ENCODE measurements at regions not wholly inside any gene's neighbourhood (a gene's known extent, or its start where the extent isn't known, plus 50 kb on each side); places are given as distances from the start of the nearest gene placed in this dataset.
"Not testable (repeated sequence)": the region's sequence is repeated elsewhere in the genome, so short reads cannot be mapped to it uniquely, and the experiment has no call there.

DNA sequence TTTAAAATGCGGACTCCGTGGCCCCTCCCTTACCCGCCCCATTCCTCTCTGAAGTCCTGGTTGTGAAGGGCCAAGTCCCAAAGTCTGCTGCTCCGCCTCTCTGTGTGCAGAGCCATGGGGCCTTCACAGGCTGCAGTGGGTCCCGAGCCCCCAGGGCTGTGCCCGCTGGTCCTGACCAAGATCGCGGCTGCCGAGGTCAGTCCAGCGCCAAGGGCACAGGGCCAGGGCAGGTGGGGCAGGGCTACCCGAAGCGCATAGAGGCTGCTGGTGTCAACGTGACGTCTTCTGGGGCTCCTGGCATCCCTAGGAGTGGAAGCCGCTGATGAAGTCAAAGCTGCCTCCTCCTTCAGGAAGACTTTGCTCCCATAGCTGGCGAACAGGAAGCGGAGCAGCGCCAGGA, 858.8 kb downstream of the TUBA3C start:
- DNase-seq (ENCODE audit: low spot score) = not testable (repeated sequence)

- DNase-seq (ENCODE audit: low spot score) = not testable (repeated sequence)
Observed at GRCh38 chr13:18319653-18320052, 862.0 kb downstream of the TUBA3C start.

DNA sequence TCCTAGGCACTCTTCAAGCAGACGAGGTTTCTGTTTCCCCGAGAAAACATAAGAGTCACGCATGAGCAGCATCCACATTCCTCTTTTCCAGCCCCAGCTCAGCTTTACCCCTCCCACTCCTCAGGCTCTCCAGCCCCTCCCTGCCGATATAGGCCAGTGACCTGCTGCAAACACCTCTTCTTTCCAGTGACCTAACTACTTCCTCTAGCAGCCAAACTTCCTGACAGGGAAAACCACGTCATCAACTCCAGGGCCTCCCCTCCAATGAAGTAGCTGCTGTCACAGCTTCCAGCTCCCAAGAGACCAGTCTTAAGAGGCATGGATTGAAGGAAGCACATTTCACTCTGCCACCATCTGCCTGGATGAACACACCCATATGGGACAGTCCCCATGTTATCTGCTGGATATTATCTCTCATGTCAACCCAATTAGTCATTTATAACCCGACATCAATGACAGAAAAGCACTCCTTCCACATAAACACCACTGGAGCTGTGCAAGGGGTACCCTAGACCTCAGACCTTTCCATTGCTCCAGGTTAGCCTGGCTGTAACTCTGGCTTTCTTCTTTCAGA, 878.3 kb downstream of the TUBA3C start:
- DNase-seq (ENCODE audit: low spot score) = not testable (repeated sequence)

GRCh38 chr13:18300968-18301367, 880.7 kb downstream of the TUBA3C start:
- DNase-seq (ENCODE audit: low spot score) = not testable (repeated sequence)

- not testable (repeated sequence) for DNase-seq (ENCODE audit: low spot score)
Observed at GRCh38 chr13:18297359-18297758, 884.3 kb downstream of the TUBA3C start.

DNA sequence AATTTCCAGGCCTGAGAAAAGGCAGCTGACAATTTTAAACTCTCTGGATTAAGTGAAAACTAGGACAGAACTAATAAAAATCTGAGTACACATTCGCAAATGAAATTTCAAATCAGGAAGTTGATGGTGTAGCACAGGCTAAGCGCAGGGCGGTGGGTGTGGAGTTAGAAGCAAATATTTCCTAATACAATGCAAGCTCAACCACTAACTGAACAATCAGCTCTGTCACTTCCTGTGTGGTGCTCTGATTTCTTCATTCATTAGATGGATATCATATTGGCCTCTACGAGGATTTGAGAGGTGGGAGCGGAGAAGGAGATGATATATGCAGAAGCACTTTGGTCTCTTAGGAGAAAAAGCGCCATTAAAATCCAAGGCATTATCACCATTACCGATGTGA, 885.0 kb downstream of the TUBA3C start:
- DNase-seq (ENCODE audit: low spot score) = not testable (repeated sequence)

DNA sequence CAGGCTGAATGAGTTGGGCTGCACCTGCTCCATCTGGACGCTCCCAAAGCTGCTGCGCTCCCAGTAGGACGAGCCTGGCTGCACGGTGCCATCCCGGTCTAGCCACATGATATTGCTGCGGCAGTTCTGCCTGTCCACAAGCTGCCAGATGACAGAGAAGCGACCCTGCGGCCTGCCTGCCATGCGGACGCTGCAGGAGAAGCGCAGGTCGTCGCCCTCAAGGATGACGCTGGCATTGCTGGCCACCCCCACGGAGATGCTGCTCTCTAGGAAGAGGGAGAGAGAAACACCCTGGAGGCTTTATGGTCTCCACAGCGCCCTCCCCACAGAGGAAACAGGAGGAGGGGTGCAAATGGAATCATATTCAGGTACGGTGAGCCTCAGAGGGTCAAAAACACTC, 887.3 kb downstream of the TUBA3C start:
- DNase-seq (ENCODE audit: low spot score) = not testable (repeated sequence)

DNA sequence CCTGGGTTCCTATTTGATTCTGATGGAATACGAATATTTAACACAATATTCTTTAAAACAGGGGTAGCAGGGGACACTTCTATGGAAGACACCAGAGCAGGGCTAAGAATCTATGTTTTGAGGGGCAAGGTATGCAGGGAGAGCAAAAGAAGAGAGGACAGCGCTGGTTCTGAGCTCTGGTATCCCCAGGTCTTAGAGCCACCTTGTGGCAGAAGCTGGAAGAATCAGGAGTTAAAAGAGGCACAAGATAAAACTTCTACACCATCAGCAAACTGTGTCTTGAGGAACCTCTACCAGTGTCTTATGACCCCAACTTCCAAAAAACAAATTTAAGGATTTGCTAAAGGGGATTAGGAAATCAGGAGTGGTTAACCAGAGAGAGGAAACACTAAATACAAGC, 894.8 kb downstream of the TUBA3C start:
- DNase-seq (ENCODE audit: low spot score) = not testable (repeated sequence)

- DNase-seq (ENCODE audit: low spot score) = not testable (repeated sequence)
Observed at GRCh38 chr13:18285663-18286062, 896.0 kb downstream of the TUBA3C start.

DNA sequence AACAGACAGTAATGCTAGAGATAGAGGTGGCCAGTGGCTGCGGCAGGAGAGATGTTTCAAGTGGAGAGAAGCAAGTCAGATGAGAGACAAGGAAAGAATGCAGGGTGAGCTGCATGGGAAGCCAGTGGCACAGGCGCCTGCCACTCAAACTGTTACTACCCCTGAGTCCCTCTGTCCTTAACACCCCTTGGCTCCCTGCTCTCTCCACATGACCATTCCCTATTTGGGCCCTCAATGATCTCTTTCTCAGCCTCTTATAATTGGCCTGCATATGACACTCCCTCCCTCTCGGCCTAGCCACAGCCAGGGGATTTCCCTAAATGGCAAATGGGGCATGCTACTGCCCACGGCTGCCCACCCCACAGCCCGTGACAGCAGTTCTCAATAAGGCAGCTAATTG, 897.6 kb downstream of the TUBA3C start:
- not testable (repeated sequence) for DNase-seq (ENCODE audit: low spot score)

DNA sequence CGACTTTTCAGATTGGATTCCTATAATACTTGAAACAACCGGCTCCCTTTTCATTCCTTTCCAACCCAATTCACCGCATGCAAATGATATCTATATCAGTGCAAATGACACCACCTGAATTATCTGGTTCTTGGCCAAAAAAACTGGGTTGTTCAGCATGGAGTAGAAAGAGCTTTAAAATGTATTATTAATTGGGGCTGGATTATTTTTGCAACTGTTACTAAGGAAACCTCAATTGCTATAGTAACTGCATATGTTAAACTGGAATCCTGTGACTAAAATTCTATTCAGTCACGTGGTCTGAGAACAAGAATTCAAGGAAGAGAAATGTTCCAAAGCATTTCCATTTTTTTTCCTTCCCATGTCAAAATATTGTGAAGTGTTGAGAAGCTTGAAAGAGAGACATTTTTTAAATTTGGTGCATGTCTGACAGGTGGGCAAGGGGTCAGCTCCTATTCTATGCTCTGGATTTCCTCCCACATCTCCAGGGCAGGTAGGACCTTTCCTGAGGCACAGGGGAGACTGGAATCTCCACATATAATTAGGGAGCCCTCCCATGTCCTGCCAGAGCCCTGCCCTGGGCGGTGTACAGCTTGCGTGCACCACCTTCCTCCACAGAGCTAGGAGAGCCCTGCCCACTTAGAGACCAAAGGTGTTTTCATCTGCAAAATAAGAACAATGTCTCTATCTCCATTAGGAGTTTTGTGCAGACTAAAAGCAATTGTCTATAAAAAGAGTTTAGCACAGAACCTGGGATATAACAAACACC, 899.6 kb downstream of the TUBA3C start:
- not testable (repeated sequence) for DNase-seq (ENCODE audit: low spot score)

GRCh38 chr13:18280904-18281828, 900.5 kb downstream of the TUBA3C start:
- DNase-seq (ENCODE audit: low spot score) = not testable (repeated sequence)

- peak; percentile 50 for DNase-seq (ENCODE audit: low spot score)
Observed at GRCh38 chr13:18279971-18280370, 901.7 kb downstream of the TUBA3C start.

DNA sequence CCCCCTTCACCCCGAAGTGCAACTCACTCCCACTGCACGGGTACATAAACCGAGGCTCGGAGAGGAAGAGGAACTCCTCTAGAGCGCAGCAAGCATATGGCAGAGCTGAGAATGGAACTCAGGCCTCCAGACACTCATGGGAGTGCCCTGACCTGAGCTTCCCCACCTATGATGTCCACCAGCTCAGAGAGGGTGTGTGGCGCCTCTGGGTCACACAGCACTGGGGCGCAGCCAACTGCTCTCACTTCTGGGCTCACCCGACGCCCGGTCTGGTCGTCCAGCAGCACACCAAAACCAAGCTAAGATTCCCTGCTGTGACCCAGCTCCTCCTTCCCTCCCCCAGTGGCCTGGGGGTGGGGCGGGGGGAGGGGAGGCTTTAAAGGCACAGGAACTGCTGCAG, 904.3 kb downstream of the TUBA3C start:
- DNase-seq (ENCODE audit: low spot score) = not testable (repeated sequence)

- not testable (repeated sequence) for DNase-seq (ENCODE audit: low spot score)
Observed at GRCh38 chr13:18276280-18276679, 905.3 kb downstream of the TUBA3C start.

- DNase-seq (ENCODE audit: low spot score) = not testable (repeated sequence)
Observed at GRCh38 chr13:18273785-18274514, 907.7 kb downstream of the TUBA3C start.

DNA sequence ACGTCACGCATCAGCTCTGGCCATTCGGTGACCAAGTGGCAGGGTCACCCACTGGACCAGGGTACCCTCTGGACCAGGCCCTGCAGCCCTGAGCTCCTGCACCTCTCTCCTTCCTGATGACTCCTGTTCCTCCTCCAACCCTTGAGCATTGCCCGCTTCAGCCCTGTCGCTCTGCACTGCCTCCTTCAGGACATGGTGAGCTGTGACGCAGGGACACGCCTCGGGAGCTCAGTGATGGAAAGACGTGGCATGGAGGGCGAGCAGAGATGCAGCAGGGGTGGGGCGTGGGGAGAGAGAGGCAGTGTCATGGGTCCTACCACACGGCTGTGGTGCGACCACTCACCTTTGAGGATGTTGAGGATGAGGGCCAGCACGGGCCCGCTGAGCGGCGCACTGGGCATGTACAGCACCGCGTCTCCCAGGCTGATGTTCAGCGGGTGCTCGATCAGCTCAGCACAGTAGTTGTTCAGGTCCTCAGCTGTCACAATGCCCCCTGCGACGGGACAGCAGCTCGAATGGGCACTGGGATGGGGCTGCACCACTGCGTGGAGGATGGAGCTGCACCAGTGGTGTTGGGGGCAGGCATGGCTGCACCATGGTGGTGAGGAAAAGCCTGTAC, 922.7 kb downstream of the TUBA3C start:
- DNase-seq (ENCODE audit: low spot score) = not testable (repeated sequence)

DNA sequence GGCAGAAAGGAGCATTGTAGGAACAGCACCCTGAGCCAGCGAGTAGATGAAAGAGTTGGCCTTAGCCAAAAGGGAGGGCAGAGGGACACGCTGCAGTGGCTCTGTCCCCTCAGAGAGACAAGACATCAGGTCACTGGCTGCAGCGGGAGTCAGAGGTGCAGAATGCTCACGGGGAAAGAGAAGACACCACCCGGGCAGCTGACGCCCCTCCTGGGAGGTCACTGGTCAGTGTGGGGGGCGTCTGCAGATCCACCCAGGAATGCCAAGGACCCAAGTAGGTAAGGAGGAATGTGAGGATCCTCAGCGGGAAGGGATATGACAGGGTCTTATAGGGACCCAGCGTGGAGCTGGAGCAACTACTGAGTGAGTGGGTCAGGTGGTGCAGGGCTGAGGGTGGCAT, 923.9 kb downstream of the TUBA3C start:
- not testable (repeated sequence) for DNase-seq (ENCODE audit: low spot score)

DNA sequence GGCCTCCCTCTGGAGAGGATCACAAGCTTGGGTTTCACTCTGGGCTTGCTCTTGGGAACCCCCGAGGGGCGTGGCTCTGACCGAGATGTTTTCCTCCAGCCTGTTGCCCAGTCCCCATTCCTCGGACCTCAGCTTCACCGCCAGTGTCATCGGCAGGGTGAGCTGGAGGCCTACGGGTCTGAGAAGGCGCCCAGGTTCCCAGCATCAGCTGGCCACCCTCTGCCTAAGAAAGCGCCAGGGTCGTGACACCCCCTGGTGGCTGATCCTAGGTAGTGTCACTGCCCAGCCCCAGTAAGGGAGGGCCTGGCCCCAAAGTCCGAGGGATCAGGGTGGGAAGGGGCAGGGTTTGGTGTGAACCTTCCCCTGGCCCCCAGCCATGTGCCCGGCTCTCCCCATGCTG, 928.8 kb downstream of the TUBA3C start:
- DNase-seq (ENCODE audit: low spot score) = not testable (repeated sequence)

DNA sequence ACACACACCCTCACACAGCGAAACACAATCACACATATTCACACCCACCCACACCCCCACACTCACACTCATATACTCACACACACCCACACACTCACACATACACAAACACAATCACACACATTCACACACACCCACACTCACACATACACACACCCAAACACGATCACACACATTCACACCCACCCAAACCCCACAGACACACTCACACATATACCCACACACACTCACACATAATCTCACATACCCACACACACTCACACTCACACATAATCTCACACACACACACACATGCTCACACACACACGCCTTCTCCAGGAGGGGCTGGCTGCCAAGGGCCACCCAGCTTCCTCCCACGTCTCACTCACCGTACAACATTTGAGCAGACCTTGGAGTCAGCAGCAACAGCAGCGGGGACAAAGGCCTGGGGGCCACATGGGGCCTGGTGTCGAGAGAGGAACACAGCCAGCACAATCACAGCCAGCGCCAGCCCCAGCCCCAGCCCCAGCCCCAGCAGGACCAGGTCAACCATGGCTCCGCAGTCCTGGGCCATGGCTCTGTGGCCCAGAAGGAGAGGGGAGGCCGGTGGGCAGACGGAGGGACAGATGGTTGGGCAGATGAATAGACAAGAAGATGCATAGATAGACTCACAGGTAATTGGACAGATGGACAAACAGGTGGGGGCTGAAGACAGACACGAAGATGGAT, 932.9 kb downstream of the TUBA3C start:
- not testable (repeated sequence) for DNase-seq (ENCODE audit: low spot score)
